Stomach (tissue), 8 donors: ENCODE measurements at regions not wholly inside any gene's neighbourhood (a gene's known extent, or its start where the extent isn't known, plus 50 kb on each side); places are given as distances from the start of the nearest gene placed in this dataset.

Experiments
- DNase-seq, 2 donors: peaks; one replicate each; pipeline versions ENCODE4 v3.0.0 to v3.0.0-alpha.2; 2013 to 2019
- H3K27ac ChIP-seq, 5 donors: fragments of 200-600 bp in 4 of 5; sonication (generic) in 4 of 5; one replicate each; pipeline ENCODE4 v1.5.1; 2013 to 2019; ENCODE audit warnings: mild to moderate bottlenecking in 1 of 5, moderate library complexity in 1 of 5
- H3K27me3 ChIP-seq, 3 donors: fragments of 200-600 bp; sonication (generic); one replicate each; pipeline ENCODE4 v1.5.1; 2017 to 2019; ENCODE audit warnings: mixed run types in 1 of 3
- H3K36me3 ChIP-seq, 4 donors: fragments of 200-600 bp; sonication (generic); 1 replicate in 3 of 4; 2 replicates in 1 of 4; pipeline ENCODE4 v1.5.1; 2016 to 2019
- H3K4me1 ChIP-seq, 4 donors: fragments of 200-600 bp; sonication (generic); one replicate each; pipeline ENCODE4 v1.5.1; 2016 to 2019
- H3K4me3 ChIP-seq, 4 donors: fragments of 200-600 bp; sonication (generic) in 3 of 4; one replicate each; pipeline ENCODE4 v1.5.1; 2016 to 2019; ENCODE audit warnings: mild to moderate bottlenecking in 1 of 4
- H3K9me3 ChIP-seq, 4 donors: fragments of 200-600 bp; sonication (generic); one replicate each; pipeline ENCODE4 v1.5.1; 2016 to 2019
- CTCF ChIP-seq, 7 experiments: fragments of 450-650 bp in 4 of 7; fragments of 200-600 bp in 3 of 7; sonication (generic) in 3 of 7; IDR thresholded peaks; one replicate each; pipeline ENCODE4 v1.5.1; 2016 to 2019; ENCODE audit warnings: antibody characterized with exemption in 7 of 7, control low read depth in 2 of 7, mild to moderate bottlenecking in 1 of 7
- EP300 ChIP-seq: sonication (generic); formaldehyde crosslinking; IDR thresholded peaks from one replicate; pipeline ENCODE4 v1.6.1; 2017; ENCODE audit warnings: antibody characterized with exemption
- POLR2A ChIP-seq, 4 donors: fragments of 450-650 bp; IDR thresholded peaks; one replicate each; pipeline ENCODE4 v1.6.1; 2016; ENCODE audit warnings: antibody characterized with exemption in 4 of 4, control low read depth in 2 of 4, mild to moderate bottlenecking in 1 of 4, moderate library complexity in 1 of 4
- POLR2AphosphoS5 ChIP-seq, 3 donors: sonication (generic); formaldehyde crosslinking; IDR thresholded peaks; one replicate each; pipeline ENCODE4 v1.6.1; 2016; ENCODE audit warnings: antibody characterized with exemption in 3 of 3
- WGBS, 5 donors: extraction: QIAGEN DNeasy Blood & Tissue Kit in 3 of 5; methylation state at CpG; one replicate each; pipeline versions ENCODE4 v1.1.5 to v1.1.7; 2013 to 2018; 5-methylcytosine and 5-hydroxymethylcytosine counted together
- intact Hi-C: fragments of 100-400 bp; cut with DNase I; formaldehyde crosslinking; loops from one replicate; pipeline ENCODE4 v1.15.1; 2023; ENCODE audit warnings: low total_unique reads
- donor health status: healthy with polysubstance abuse.
- donor health status: Bipolar disorder and iron deficiency.
- donor health status: healthy.

GRCh38 chr10:78866731-78867554 lies 201.8 kb upstream of the ZMIZ1 start:
- no peak for DNase-seq
- Histone ChIP-seq H3K4me3 (no peak overlapping the region), H3K36me3 (no peaks in the 10 kb centered on the region), H3K9me3 (no peaks in the 10 kb centered on the region), H3K27ac (no peak overlapping the region), H3K4me1 (peaks cover 0 to 14% (median 8%) of the 10 kb centered on the region in 4 donors), H3K27me3 (no peaks in the 10 kb centered on the region)
- TF ChIP-seq CTCF (IDR thresholded peaks at IDR 0.05) (no peak), POLR2A (IDR thresholded peaks at IDR 0.05) (no peak), POLR2AphosphoS5 (IDR thresholded peaks at IDR 0.05) (no peak), EP300 (no peak)
- intact Hi-C loops, result no loop called here
- WGBS, 5 donors, result 89 to 94% (median 90%) methylated on average over 6 to 7 of the region's 7 CpGs

GRCh38 chr10:78867555-78867939 lies 201.2 kb upstream of the ZMIZ1 start:
- WGBS, 5 donors, result 86 to 97% (median 87%) methylated on average over 4 of the region's 4 CpGs
- intact Hi-C loops, result no loop called here
- DNase-seq, result no peak
- Histone ChIP-seq H3K27me3 (no peaks in the 10 kb centered on the region), H3K36me3 (no peaks in the 10 kb centered on the region), H3K4me1 (peaks cover 0 to 14% (median 8%) of the 10 kb centered on the region in 4 donors), H3K9me3 (no peaks in the 10 kb centered on the region), H3K4me3 (no peak overlapping the region), H3K27ac (no peak overlapping the region)
- TF ChIP-seq CTCF (IDR thresholded peaks at IDR 0.05), result no peak
- no peak for TF ChIP-seq EP300
- TF ChIP-seq POLR2AphosphoS5 (IDR thresholded peaks at IDR 0.05), result no peak
- no peak for TF ChIP-seq POLR2A (IDR thresholded peaks at IDR 0.05)

- DNase-seq, result no peak
- Histone ChIP-seq H3K36me3 (no peaks in the 10 kb centered on the region), H3K9me3 (no peaks in the 10 kb centered on the region), H3K4me3 (no peak overlapping the region), H3K27ac (no peak overlapping the region), H3K4me1 (peaks cover 0 to 14% (median 8%) of the 10 kb centered on the region in 4 donors), H3K27me3 (no peaks in the 10 kb centered on the region)
- WGBS, 5 donors, result 91 to 100% (median 97%) methylated on average over 3 of the region's 3 CpGs
- no peak for TF ChIP-seq POLR2AphosphoS5 (IDR thresholded peaks at IDR 0.05)
- no peak for TF ChIP-seq POLR2A (IDR thresholded peaks at IDR 0.05)
- TF ChIP-seq EP300, result no peak
- TF ChIP-seq CTCF (IDR thresholded peaks at IDR 0.05), result no peak
- intact Hi-C loops, result no loop called here
Measured at GRCh38 chr10:78868048-78868447, 200.7 kb upstream of the ZMIZ1 start.

GRCh38 chr10:78868456-78868855 lies 200.3 kb upstream of the ZMIZ1 start:
- intact Hi-C loops, result no loop called here
- H3K27ac ChIP-seq, result no peak overlapping the region
- no peak for DNase-seq
- H3K4me1 ChIP-seq, result peaks cover 0 to 14% (median 8%) of the 10 kb centered on the region in 4 donors
- H3K27me3 ChIP-seq, result no peaks in the 10 kb centered on the region
- no peak overlapping the region for H3K4me3 ChIP-seq
- no peaks in the 10 kb centered on the region for H3K9me3 ChIP-seq
- TF ChIP-seq CTCF (IDR thresholded peaks at IDR 0.05), result no peak
- TF ChIP-seq EP300, result no peak
- TF ChIP-seq POLR2AphosphoS5 (IDR thresholded peaks at IDR 0.05), result no peak
- TF ChIP-seq POLR2A (IDR thresholded peaks at IDR 0.05), result no peak
- WGBS, 5 donors, result 84 to 93% (median 89%) methylated on average over 5 of the region's 5 CpGs
- H3K36me3 ChIP-seq, result no peaks in the 10 kb centered on the region
